ENCODE measurements at regions not wholly inside any gene's neighbourhood (a gene's known extent, or its start where the extent isn't known, plus 50 kb on each side); places are given as distances from the start of the nearest gene placed in this dataset.

- Mint-ChIP-seq H3K36me3 (no peaks in the 10 kb centered on the region), H3K27ac (no peak overlapping the region), H3K4me3 (no peak overlapping the region), H3K9me3 (peaks cover 0 to 2% (median 0%) of the 10 kb centered on the region in 7 donors), H3K27me3 (peaks cover 17% of the 10 kb centered on the region), H3K4me1 (peaks cover 0 to 4% (median 0%) of the 10 kb centered on the region in 4 donors)
- Histone ChIP-seq H3K4me3 (ENCODE audit: low read depth, low read length) (no peak overlapping the region), H3K4me1 (ENCODE audit: control insufficient read depth, insufficient read depth, low read length, poor library complexity, severe bottlenecking) (no peaks in the 10 kb centered on the region), H3K9me3 (ENCODE audit: control insufficient read depth in 2 of 2, low read length in 2 of 2) (no peaks in the 10 kb centered on the region), H3K27me3 (ENCODE audit: control insufficient read depth, insufficient read depth, low read length) (no peaks in the 10 kb centered on the region), H3K27ac (ENCODE audit: insufficient read depth, low read length, poor library complexity, severe bottlenecking) (no peak overlapping the region), H3K36me3 (ENCODE audit: control insufficient read depth, insufficient read depth, low read length) (no peaks in the 10 kb centered on the region)
- DNase-seq (no peak), ATAC-seq (ENCODE audit: low read depth in 2 of 2) (no peak)
Measured at GRCh38 chr2:65554765-65555591, 122.6 kb upstream of the SPRED2 start.

GRCh38 chr2:65553504-65554074 lies 121.2 kb upstream of the SPRED2 start:
- H3K9me3 Mint-ChIP-seq, result peaks cover 0 to 2% (median 0%) of the 10 kb centered on the region in 7 donors
- no peaks in the 10 kb centered on the region for H3K9me3 ChIP-seq (ENCODE audit: control insufficient read depth in 2 of 2, low read length in 2 of 2)
- DNase-seq (no peak), ATAC-seq (ENCODE audit: low read depth in 2 of 2) (no peak)
- H3K27ac Mint-ChIP-seq, result no peak overlapping the region
- no peak overlapping the region for H3K4me3 ChIP-seq (ENCODE audit: low read depth, low read length)
- H3K27me3 ChIP-seq (ENCODE audit: control insufficient read depth, insufficient read depth, low read length), result no peaks in the 10 kb centered on the region
- peaks cover 0 to 4% (median 0%) of the 10 kb centered on the region in 4 donors for H3K4me1 Mint-ChIP-seq
- H3K27ac ChIP-seq (ENCODE audit: insufficient read depth, low read length, poor library complexity, severe bottlenecking), result no peak overlapping the region
- H3K4me1 ChIP-seq (ENCODE audit: control insufficient read depth, insufficient read depth, low read length, poor library complexity, severe bottlenecking), result no peaks in the 10 kb centered on the region
- H3K27me3 Mint-ChIP-seq, result peaks cover 17% of the 10 kb centered on the region
- H3K36me3 Mint-ChIP-seq, result no peaks in the 10 kb centered on the region
- H3K36me3 ChIP-seq (ENCODE audit: control insufficient read depth, insufficient read depth, low read length), result no peaks in the 10 kb centered on the region
- no peak overlapping the region for H3K4me3 Mint-ChIP-seq

GRCh38 chr2:65551528-65551927 lies 119.1 kb upstream of the SPRED2 start:
- H3K4me3 Mint-ChIP-seq, result no peak overlapping the region
- Histone ChIP-seq H3K27me3 (ENCODE audit: control insufficient read depth, insufficient read depth, low read length) (no peaks in the 10 kb centered on the region), H3K4me3 (ENCODE audit: low read depth, low read length) (no peak overlapping the region), H3K4me1 (ENCODE audit: control insufficient read depth, insufficient read depth, low read length, poor library complexity, severe bottlenecking) (no peaks in the 10 kb centered on the region), H3K36me3 (ENCODE audit: control insufficient read depth, insufficient read depth, low read length) (no peaks in the 10 kb centered on the region), H3K27ac (ENCODE audit: insufficient read depth, low read length, poor library complexity, severe bottlenecking) (no peak overlapping the region), H3K9me3 (ENCODE audit: control insufficient read depth in 2 of 2, low read length in 2 of 2) (no peaks in the 10 kb centered on the region)
- no peaks in the 10 kb centered on the region for H3K36me3 Mint-ChIP-seq
- H3K27me3 Mint-ChIP-seq, result peaks cover 20% of the 10 kb centered on the region
- H3K9me3 Mint-ChIP-seq, result peaks cover 0 to 2% (median 0%) of the 10 kb centered on the region in 7 donors
- H3K27ac Mint-ChIP-seq, result no peak overlapping the region
- DNase-seq, result no peak
- H3K4me1 Mint-ChIP-seq, result peaks cover 0 to 4% (median 0%) of the 10 kb centered on the region in 4 donors
- no peak for ATAC-seq (ENCODE audit: low read depth in 2 of 2)

- H3K36me3 Mint-ChIP-seq, result no peaks in the 10 kb centered on the region
- H3K4me1 Mint-ChIP-seq, result peaks cover 0 to 4% (median 0%) of the 10 kb centered on the region in 4 donors
- ATAC-seq (ENCODE audit: low read depth in 2 of 2) (no peak), DNase-seq (no peak)
- Histone ChIP-seq H3K9me3 (ENCODE audit: control insufficient read depth in 2 of 2, low read length in 2 of 2) (no peaks in the 10 kb centered on the region), H3K27me3 (ENCODE audit: control insufficient read depth, insufficient read depth, low read length) (no peaks in the 10 kb centered on the region), H3K4me1 (ENCODE audit: control insufficient read depth, insufficient read depth, low read length, poor library complexity, severe bottlenecking) (no peaks in the 10 kb centered on the region), H3K36me3 (ENCODE audit: control insufficient read depth, insufficient read depth, low read length) (no peaks in the 10 kb centered on the region), H3K4me3 (ENCODE audit: low read depth, low read length) (no peak overlapping the region), H3K27ac (ENCODE audit: insufficient read depth, low read length, poor library complexity, severe bottlenecking) (no peak overlapping the region)
- no peaks in the 10 kb centered on the region for H3K9me3 Mint-ChIP-seq
- H3K27ac Mint-ChIP-seq, result no peak overlapping the region
- H3K4me3 Mint-ChIP-seq, result no peak overlapping the region
- peaks cover 21% of the 10 kb centered on the region for H3K27me3 Mint-ChIP-seq
Measured at GRCh38 chr2:65550246-65550645, 117.8 kb upstream of the SPRED2 start.

- ATAC-seq (ENCODE audit: low read depth in 2 of 2) (no peak), DNase-seq (no peak)
- Histone ChIP-seq H3K4me1 (ENCODE audit: control insufficient read depth, insufficient read depth, low read length, poor library complexity, severe bottlenecking) (no peaks in the 10 kb centered on the region), H3K27ac (ENCODE audit: insufficient read depth, low read length, poor library complexity, severe bottlenecking) (no peak overlapping the region), H3K9me3 (ENCODE audit: control insufficient read depth in 2 of 2, low read length in 2 of 2) (no peaks in the 10 kb centered on the region), H3K36me3 (ENCODE audit: control insufficient read depth, insufficient read depth, low read length) (no peaks in the 10 kb centered on the region), H3K27me3 (ENCODE audit: control insufficient read depth, insufficient read depth, low read length) (no peaks in the 10 kb centered on the region), H3K4me3 (ENCODE audit: low read depth, low read length) (no peak overlapping the region)
- Mint-ChIP-seq H3K36me3 (no peaks in the 10 kb centered on the region), H3K4me3 (no peak overlapping the region), H3K27ac (no peak overlapping the region), H3K27me3 (peaks cover 20% of the 10 kb centered on the region), H3K9me3 (no peaks in the 10 kb centered on the region), H3K4me1 (peaks cover 0 to 4% (median 0%) of the 10 kb centered on the region in 4 donors)
Measured at GRCh38 chr2:65549631-65550030, 117.2 kb upstream of the SPRED2 start.

- Histone ChIP-seq H3K27me3 (ENCODE audit: control insufficient read depth, insufficient read depth, low read length) (no peaks in the 10 kb centered on the region), H3K4me3 (ENCODE audit: low read depth, low read length) (no peak overlapping the region), H3K36me3 (ENCODE audit: control insufficient read depth, insufficient read depth, low read length) (no peaks in the 10 kb centered on the region), H3K9me3 (ENCODE audit: control insufficient read depth in 2 of 2, low read length in 2 of 2) (no peaks in the 10 kb centered on the region), H3K27ac (ENCODE audit: insufficient read depth, low read length, poor library complexity, severe bottlenecking) (no peak overlapping the region), H3K4me1 (ENCODE audit: control insufficient read depth, insufficient read depth, low read length, poor library complexity, severe bottlenecking) (no peaks in the 10 kb centered on the region)
- Mint-ChIP-seq H3K4me3 (no peak overlapping the region), H3K27ac (peak overlapping the region in 1 of 3 donors; percentile 29), H3K27me3 (peaks cover 24% of the 10 kb centered on the region), H3K36me3 (no peaks in the 10 kb centered on the region), H3K4me1 (peaks cover 0 to 4% (median 0%) of the 10 kb centered on the region in 4 donors), H3K9me3 (no peaks in the 10 kb centered on the region)
- DNase-seq, result no peak
- no peak for ATAC-seq (ENCODE audit: low read depth in 2 of 2)
Measured at GRCh38 chr2:65549257-65549627, 116.8 kb upstream of the SPRED2 start.

- DNase-seq (no peak), ATAC-seq (ENCODE audit: low read depth in 2 of 2) (no peak)
- no peaks in the 10 kb centered on the region for H3K36me3 ChIP-seq (ENCODE audit: control insufficient read depth, insufficient read depth, low read length)
- Mint-ChIP-seq H3K36me3 (no peaks in the 10 kb centered on the region), H3K4me1 (peaks cover 0 to 4% (median 0%) of the 10 kb centered on the region in 4 donors), H3K27ac (no peak overlapping the region), H3K27me3 (peaks cover 26% of the 10 kb centered on the region), H3K9me3 (no peaks in the 10 kb centered on the region), H3K4me3 (no peak overlapping the region)
- H3K27ac ChIP-seq (ENCODE audit: insufficient read depth, low read length, poor library complexity, severe bottlenecking), result no peak overlapping the region
- no peak overlapping the region for H3K4me3 ChIP-seq (ENCODE audit: low read depth, low read length)
- no peaks in the 10 kb centered on the region for H3K9me3 ChIP-seq (ENCODE audit: control insufficient read depth in 2 of 2, low read length in 2 of 2)
- no peaks in the 10 kb centered on the region for H3K27me3 ChIP-seq (ENCODE audit: control insufficient read depth, insufficient read depth, low read length)
- no peaks in the 10 kb centered on the region for H3K4me1 ChIP-seq (ENCODE audit: control insufficient read depth, insufficient read depth, low read length, poor library complexity, severe bottlenecking)
Measured at GRCh38 chr2:65548576-65549256, 116.3 kb upstream of the SPRED2 start.
